Breast epithelium (tissue), 3 donors: ENCODE measurements at regions not wholly inside any gene's neighbourhood (a gene's known extent, or its start where the extent isn't known, plus 50 kb on each side); places are given as distances from the start of the nearest gene placed in this dataset.

Source experiments
- POLR2A ChIP-seq: fragments of 450-650 bp; IDR thresholded peaks from one replicate; pipeline ENCODE4 v1.6.1; 2016; ENCODE audit warnings: antibody characterized with exemption, mild to moderate bottlenecking, moderate library complexity
- POLR2AphosphoS5 ChIP-seq, 3 donors: sonication (generic); formaldehyde crosslinking; IDR thresholded peaks; one replicate each; pipeline ENCODE4 v1.6.1; 2017; ENCODE audit warnings: antibody characterized with exemption in 3 of 3
- TF ChIP-seq, protein P1 (sequence below), 3 donors: fragments of 450-650 bp; IDR thresholded peaks; one replicate each; pipeline ENCODE4 v1.5.1; 2016 to 2017; ENCODE audit warnings: antibody characterized with exemption in 3 of 3, mild to moderate bottlenecking in 3 of 3, moderate library complexity in 3 of 3

DNA sequence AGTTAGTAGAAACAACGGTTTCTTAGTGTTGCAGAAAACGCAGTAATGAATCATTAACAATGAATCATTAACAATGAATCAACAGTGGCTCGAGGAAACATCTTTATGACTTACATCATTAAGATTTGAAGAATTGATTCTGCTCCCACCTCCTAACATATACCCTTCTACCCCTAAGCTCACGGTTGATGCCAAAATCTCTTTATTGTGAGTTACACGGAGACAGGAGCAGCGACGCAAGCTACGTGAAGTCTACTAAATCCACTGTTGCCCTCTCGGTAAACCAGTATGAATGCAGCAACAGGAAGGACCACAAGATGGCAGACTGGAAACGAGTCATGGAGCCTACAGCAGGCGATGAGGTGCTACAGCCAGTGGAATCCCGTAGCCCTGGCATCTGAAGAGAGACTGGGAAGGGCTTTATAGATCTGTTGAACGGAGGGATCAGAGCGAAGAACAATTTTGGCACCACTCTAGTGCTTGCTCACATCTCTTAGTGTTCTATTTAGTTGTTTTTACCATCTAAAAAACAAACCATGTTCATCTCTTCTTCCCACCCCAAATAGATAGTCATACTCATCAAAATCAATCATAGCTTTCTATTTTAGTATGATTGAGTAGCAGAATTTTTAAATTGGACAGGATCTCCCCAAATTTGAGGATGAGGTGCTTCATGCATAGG, 332.7 kb downstream of the DUSP6 start:
- TF ChIP-seq, protein P1, sequence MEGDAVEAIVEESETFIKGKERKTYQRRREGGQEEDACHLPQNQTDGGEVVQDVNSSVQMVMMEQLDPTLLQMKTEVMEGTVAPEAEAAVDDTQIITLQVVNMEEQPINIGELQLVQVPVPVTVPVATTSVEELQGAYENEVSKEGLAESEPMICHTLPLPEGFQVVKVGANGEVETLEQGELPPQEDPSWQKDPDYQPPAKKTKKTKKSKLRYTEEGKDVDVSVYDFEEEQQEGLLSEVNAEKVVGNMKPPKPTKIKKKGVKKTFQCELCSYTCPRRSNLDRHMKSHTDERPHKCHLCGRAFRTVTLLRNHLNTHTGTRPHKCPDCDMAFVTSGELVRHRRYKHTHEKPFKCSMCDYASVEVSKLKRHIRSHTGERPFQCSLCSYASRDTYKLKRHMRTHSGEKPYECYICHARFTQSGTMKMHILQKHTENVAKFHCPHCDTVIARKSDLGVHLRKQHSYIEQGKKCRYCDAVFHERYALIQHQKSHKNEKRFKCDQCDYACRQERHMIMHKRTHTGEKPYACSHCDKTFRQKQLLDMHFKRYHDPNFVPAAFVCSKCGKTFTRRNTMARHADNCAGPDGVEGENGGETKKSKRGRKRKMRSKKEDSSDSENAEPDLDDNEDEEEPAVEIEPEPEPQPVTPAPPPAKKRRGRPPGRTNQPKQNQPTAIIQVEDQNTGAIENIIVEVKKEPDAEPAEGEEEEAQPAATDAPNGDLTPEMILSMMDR (IDR thresholded peaks at IDR 0.05) = peak; percentile 65 to 84 (median 81)
- peak in 1 of 3 donors; percentile 31 for TF ChIP-seq POLR2AphosphoS5 (IDR thresholded peaks at IDR 0.05)
- no peak for TF ChIP-seq POLR2A
